OCI-LY7 (cell line): ENCODE measurements at regions not wholly inside any gene's neighbourhood (a gene's known extent, or its start where the extent isn't known, plus 50 kb on each side); places are given as distances from the start of the nearest gene placed in this dataset.

ENCODE experiments used
- BruUV-seq: library from RNA; stranded (reverse); fragments of 400-500 nt; replicated peaks from 2 replicates; lab custom pipeline; 2021; lab: Mats Ljungman, UMichigan
- CTCF ChIA-PET: fragments of 300-600 bp; sonication (Branson Sonifier 250); formaldehyde crosslinking; loops from one replicate; lab custom pipeline; 2022; ENCODE audit warnings: antibody characterized with exemption; ENCODE audit not compliant: unreplicated experiment; lab: Charles Lee
- POLR2A ChIA-PET: fragments of 300-600 bp; sonication (Branson Sonifier 250); formaldehyde crosslinking; loops from one replicate; lab custom pipeline; 2022; ENCODE audit warnings: antibody characterized with exemption; lab: Charles Lee
- DNase-seq: peaks from one replicate; pipeline ENCODE4 v3.0.0-alpha.2; 2015; ENCODE audit warnings: low spot score
- H2AFZ ChIP-seq: fragments of 200-600 bp; sonication (generic), shearing (Covaris generic); 2 replicates; pipeline ENCODE4 v1.6.1; 2014; ENCODE audit warnings: mild to moderate bottlenecking, antibody characterized with exemption, low read length, moderate library complexity
- H3K27ac ChIP-seq: fragments of 200-600 bp; sonication (generic); 2 replicates; pipeline ENCODE4 v1.5.1; 2014; ENCODE audit warnings: mixed run types, low read depth, mild to moderate bottlenecking, moderate library complexity, low read length, inconsistent platforms; ENCODE audit not compliant: poor library complexity, severe bottlenecking
- H3K36me3 ChIP-seq: fragments of 200-600 bp; sonication (generic); 2 replicates; pipeline ENCODE4 v1.6.1; 2014; ENCODE audit warnings: mild to moderate bottlenecking, antibody characterized with exemption, low read length, moderate library complexity, mixed read lengths; ENCODE audit not compliant: insufficient read depth
- H3K4me1 ChIP-seq: fragments of 200-600 bp; sonication (generic); 2 replicates; pipeline ENCODE4 v1.5.1; 2014; ENCODE audit warnings: mild to moderate bottlenecking, low read length; ENCODE audit not compliant: insufficient read depth, poor library complexity, severe bottlenecking
- H3K4me2 ChIP-seq: fragments of 200-600 bp; sonication (generic); 2 replicates; pipeline ENCODE4 v1.6.1; 2014; ENCODE audit warnings: mild to moderate bottlenecking, low read length
- H3K4me3 ChIP-seq: fragments of 200-600 bp; sonication (generic); 2 replicates; pipeline ENCODE4 v1.5.1; 2014; ENCODE audit warnings: mild to moderate bottlenecking, low read depth, low read length; ENCODE audit not compliant: poor library complexity, severe bottlenecking
- H3K79me2 ChIP-seq: fragments of 200-600 bp; sonication (generic); 2 replicates; pipeline ENCODE4 v1.6.1; 2016; ENCODE audit warnings: low read depth, mild to moderate bottlenecking, low read length, moderate library complexity, mixed read lengths; ENCODE audit not compliant: insufficient read depth
- H3K9me2 ChIP-seq: fragments of 200-600 bp; sonication (generic); 2 replicates; pipeline ENCODE4 v1.6.1; 2016; ENCODE audit warnings: mild to moderate bottlenecking, low read length, mixed read lengths; ENCODE audit not compliant: insufficient read depth
- H3K9me3 ChIP-seq: fragments of 200-600 bp; sonication (generic); 2 replicates; pipeline ENCODE4 v1.6.1; 2014; ENCODE audit warnings: mild to moderate bottlenecking, mixed run types, low read length, mixed read lengths
- H4K20me1 ChIP-seq: fragments of 200-600 bp; sonication (generic); 2 replicates; pipeline ENCODE4 v1.6.1; 2014; ENCODE audit warnings: mild to moderate bottlenecking, antibody characterized with exemption, low read length, moderate library complexity, mixed read lengths; ENCODE audit not compliant: insufficient read depth
- EZH2phosphoT487 ChIP-seq: fragments of 200-600 bp; sonication (generic); IDR thresholded peaks from 2 replicates; pipeline ENCODE4 v1.6.1; 2018; ENCODE audit warnings: low read depth, borderline replicate concordance, mild to moderate bottlenecking, mixed run types, antibody characterized with exemption, low read length, moderate library complexity, mixed read lengths
- intact Hi-C: fragments of 100-400 bp; cut with micrococcal nuclease; formaldehyde crosslinking; loops from one replicate; pipeline ENCODE4 v1.10.0; 2022; ENCODE audit not compliant: unreplicated experiment
- TF ChIP-seq, protein P1 (sequence below): fragments of 200-600 bp; sonication (generic); conservative IDR thresholded peaks from 2 replicates; pipeline ENCODE4 v1.5.1; 2014; ENCODE audit warnings: mild to moderate bottlenecking, antibody characterized with exemption, low read length, moderate library complexity, mixed read lengths

GRCh38 chr16:59783191-59783590, 1049.1 kb upstream of the GOT2 start:
- POLR2A ChIA-PET: interaction anchor here (0.6 kb wide), 1 partner anchor 237 kb away, joined by 3 read pairs; no protein-coding TSS in a partner anchor
- no peak overlapping the region for H3K4me3 ChIP-seq
- no peaks in the 10 kb centered on the region for H3K9me2 ChIP-seq
- H2AFZ ChIP-seq: no peak overlapping the region
- H3K36me3 ChIP-seq: no peaks in the 10 kb centered on the region
- H4K20me1 ChIP-seq: no peaks in the 10 kb centered on the region
- no peaks in the 10 kb centered on the region for H3K9me3 ChIP-seq
- no peak overlapping the region for H3K4me2 ChIP-seq
- H3K4me1 ChIP-seq: no peaks in the 10 kb centered on the region
- CTCF ChIA-PET: no interaction called here
- intact Hi-C loops: no loop called here
- no peak overlapping the region for H3K27ac ChIP-seq
- TF ChIP-seq, protein P1, sequence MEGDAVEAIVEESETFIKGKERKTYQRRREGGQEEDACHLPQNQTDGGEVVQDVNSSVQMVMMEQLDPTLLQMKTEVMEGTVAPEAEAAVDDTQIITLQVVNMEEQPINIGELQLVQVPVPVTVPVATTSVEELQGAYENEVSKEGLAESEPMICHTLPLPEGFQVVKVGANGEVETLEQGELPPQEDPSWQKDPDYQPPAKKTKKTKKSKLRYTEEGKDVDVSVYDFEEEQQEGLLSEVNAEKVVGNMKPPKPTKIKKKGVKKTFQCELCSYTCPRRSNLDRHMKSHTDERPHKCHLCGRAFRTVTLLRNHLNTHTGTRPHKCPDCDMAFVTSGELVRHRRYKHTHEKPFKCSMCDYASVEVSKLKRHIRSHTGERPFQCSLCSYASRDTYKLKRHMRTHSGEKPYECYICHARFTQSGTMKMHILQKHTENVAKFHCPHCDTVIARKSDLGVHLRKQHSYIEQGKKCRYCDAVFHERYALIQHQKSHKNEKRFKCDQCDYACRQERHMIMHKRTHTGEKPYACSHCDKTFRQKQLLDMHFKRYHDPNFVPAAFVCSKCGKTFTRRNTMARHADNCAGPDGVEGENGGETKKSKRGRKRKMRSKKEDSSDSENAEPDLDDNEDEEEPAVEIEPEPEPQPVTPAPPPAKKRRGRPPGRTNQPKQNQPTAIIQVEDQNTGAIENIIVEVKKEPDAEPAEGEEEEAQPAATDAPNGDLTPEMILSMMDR: no peak
- no peak for TF ChIP-seq EZH2phosphoT487
- no peak for DNase-seq
- no TSS peak for BruUV-seq
- H3K79me2 ChIP-seq: no peaks in the 10 kb centered on the region

GRCh38 chr16:59773330-59773729, 1039.2 kb upstream of the GOT2 start:
- Histone ChIP-seq H3K36me3 (no peaks in the 10 kb centered on the region), H3K4me3 (no peak overlapping the region), H3K4me1 (no peaks in the 10 kb centered on the region), H4K20me1 (no peaks in the 10 kb centered on the region), H3K9me2 (no peaks in the 10 kb centered on the region), H3K4me2 (no peak overlapping the region), H2AFZ (no peak overlapping the region), H3K79me2 (no peaks in the 10 kb centered on the region), H3K27ac (no peak overlapping the region), H3K9me3 (no peaks in the 10 kb centered on the region)
- DNase-seq: no peak
- BruUV-seq: no TSS peak
- CTCF ChIA-PET: no interaction called here
- TF ChIP-seq EZH2phosphoT487: no peak
- TF ChIP-seq, protein P1: no peak
- intact Hi-C loops: no loop called here
- POLR2A ChIA-PET: no interaction called here

DNA sequence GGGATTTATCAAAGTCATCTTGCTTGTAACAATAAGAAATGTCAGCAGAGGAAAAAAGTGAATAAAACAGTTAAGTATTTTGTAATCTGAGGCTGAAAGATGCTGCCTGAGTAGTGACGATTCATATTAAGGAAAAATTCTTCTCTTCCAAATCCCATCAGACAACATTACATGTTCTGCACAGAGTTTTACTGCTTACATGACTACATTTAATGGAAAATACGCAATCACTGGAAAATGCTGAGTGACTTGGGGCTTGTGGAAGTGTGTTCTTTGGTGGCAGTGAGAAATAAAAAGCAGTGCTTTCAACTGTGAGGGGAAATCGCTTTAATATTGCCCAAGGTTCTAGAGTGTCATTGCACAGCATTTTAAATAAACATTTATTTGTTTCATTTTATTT, 1025.2 kb upstream of the GOT2 start:
- Histone ChIP-seq H4K20me1 (no peaks in the 10 kb centered on the region), H3K27ac (no peak overlapping the region), H3K79me2 (no peaks in the 10 kb centered on the region), H3K36me3 (no peaks in the 10 kb centered on the region), H3K9me2 (no peaks in the 10 kb centered on the region), H3K4me1 (no peaks in the 10 kb centered on the region), H3K9me3 (no peaks in the 10 kb centered on the region), H3K4me2 (no peak overlapping the region), H3K4me3 (no peak overlapping the region), H2AFZ (no peak overlapping the region)
- no TSS peak for BruUV-seq
- DNase-seq: no peak
- intact Hi-C loops: no loop called here
- ChIA-PET POLR2A (no interaction called here), CTCF (no interaction called here)
- TF ChIP-seq, protein P1: no peak
- no peak for TF ChIP-seq EZH2phosphoT487
